HEK293T (cell line): ENCODE measurements at regions not wholly inside any gene's neighbourhood (a gene's known extent, or its start where the extent isn't known, plus 50 kb on each side); places are given as distances from the start of the nearest gene placed in this dataset.

ENCODE experiments used
- ARNT ChIP-seq: fragments of 450-650 bp; IDR thresholded peaks from 2 replicates; pipeline ENCODE4 v1.6.1; 2017; ENCODE audit warnings: mild to moderate bottlenecking
- HDGF ChIP-seq: fragments of 450-650 bp; IDR thresholded peaks from 2 replicates; pipeline ENCODE4 v1.6.1; 2017; ENCODE audit warnings: antibody characterized with exemption, borderline replicate concordance

DNA sequence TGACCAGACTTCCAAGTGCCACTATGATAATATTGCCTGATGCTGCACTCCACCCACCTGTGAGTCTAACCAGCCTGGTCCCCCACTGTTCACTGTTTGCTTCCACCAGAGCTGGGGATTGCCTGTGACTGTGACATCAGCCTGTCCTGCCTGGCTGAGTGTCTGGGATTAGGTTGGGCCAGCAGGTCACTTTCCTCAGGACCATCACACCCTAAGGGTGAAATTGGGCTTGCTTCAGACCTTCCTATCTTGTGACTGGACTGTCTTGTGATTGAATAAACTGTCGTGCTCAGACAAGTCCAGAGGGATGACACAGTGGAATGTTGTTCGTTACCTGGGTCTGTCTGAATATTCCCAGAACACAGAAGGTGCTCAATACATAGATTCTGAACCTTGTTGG lies 87.4 kb upstream of the HK2 start:
- TF ChIP-seq ARNT, result no peak
- no peak for TF ChIP-seq HDGF
